Medulla oblongata (tissue), 1 donor: ENCODE measurements at regions not wholly inside any gene's neighbourhood (a gene's known extent, or its start where the extent isn't known, plus 50 kb on each side); places are given as distances from the start of the nearest gene placed in this dataset.

Experiments
- DNase-seq: peaks from one replicate; pipeline ENCODE4 v3.0.0-alpha.2; 2015; ENCODE audit errors: extremely low spot score

GRCh38 chr15:96274698-96275097, 55.8 kb upstream of the NR2F2 start:
- DNase-seq = no peak

- no peak for DNase-seq
Measured at GRCh38 chr15:96276438-96277210, 53.9 kb upstream of the NR2F2 start.
